ENCODE measurements at regions not wholly inside any gene's neighbourhood (a gene's known extent, or its start where the extent isn't known, plus 50 kb on each side); places are given as distances from the start of the nearest gene placed in this dataset.

DNA sequence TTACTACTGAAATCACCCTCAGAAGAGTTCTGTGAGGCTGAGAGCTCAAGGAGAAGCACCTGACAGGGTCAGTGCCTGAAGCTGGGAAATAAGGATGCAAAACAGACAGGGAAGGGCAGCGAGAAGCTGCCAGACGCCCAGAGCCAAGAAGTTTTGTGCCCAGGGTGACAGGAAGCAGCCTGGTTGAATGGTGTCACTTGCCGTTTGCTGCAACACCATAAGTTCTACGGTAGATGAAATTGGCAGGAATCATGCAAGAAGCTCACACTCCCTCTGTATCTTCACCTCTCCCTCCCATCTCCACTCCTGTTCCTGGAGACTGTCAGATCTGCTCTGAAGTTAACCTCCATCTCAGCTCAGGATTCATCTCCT, 117.0 kb upstream of the SLC14A2 start:
- TF ChIP-seq, protein P1, sequence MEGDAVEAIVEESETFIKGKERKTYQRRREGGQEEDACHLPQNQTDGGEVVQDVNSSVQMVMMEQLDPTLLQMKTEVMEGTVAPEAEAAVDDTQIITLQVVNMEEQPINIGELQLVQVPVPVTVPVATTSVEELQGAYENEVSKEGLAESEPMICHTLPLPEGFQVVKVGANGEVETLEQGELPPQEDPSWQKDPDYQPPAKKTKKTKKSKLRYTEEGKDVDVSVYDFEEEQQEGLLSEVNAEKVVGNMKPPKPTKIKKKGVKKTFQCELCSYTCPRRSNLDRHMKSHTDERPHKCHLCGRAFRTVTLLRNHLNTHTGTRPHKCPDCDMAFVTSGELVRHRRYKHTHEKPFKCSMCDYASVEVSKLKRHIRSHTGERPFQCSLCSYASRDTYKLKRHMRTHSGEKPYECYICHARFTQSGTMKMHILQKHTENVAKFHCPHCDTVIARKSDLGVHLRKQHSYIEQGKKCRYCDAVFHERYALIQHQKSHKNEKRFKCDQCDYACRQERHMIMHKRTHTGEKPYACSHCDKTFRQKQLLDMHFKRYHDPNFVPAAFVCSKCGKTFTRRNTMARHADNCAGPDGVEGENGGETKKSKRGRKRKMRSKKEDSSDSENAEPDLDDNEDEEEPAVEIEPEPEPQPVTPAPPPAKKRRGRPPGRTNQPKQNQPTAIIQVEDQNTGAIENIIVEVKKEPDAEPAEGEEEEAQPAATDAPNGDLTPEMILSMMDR (IDR thresholded peaks at IDR 0.05), result no peak
- no peak for TF ChIP-seq POLR2A (IDR thresholded peaks at IDR 0.05)
